BJ (cell line): ENCODE measurements at regions not wholly inside any gene's neighbourhood (a gene's known extent, or its start where the extent isn't known, plus 50 kb on each side); places are given as distances from the start of the nearest gene placed in this dataset.
A peak's percentile ranks its signal among the peaks of the same experiment; 100 is the strongest.

Experiments
- CTCF ChIA-PET: fragments of 350-600 bp; formaldehyde crosslinking; extraction: SDS; loops from one replicate; lab custom pipeline; 2021; ENCODE audit warnings: antibody characterized with exemption, inconsistent platforms; lab: Yijun Ruan, JAX
- POLR2A ChIA-PET: fragments of 300-600 bp; sonication (Branson Sonifier 250); formaldehyde crosslinking; extraction: SDS; loops from one replicate; lab custom pipeline; 2021; ENCODE audit warnings: antibody characterized with exemption; lab: Charles Lee
- DNase-seq: peaks from one replicate; pipeline ENCODE4 v3.0.0-alpha.2; 2011; ENCODE audit warnings: low read depth
- H3K27me3 ChIP-seq: 2 replicates; pipeline ENCODE4 v1.6.0; 2011; ENCODE audit warnings: low read length; ENCODE audit not compliant: control insufficient read depth, insufficient read depth
- H3K36me3 ChIP-seq: 2 replicates; pipeline ENCODE4 v1.5.1; 2011; ENCODE audit warnings: low read length; ENCODE audit not compliant: control insufficient read depth, insufficient read depth
- H3K4me3 ChIP-seq: 2 replicates; pipeline ENCODE4 v1.5.1; 2011; ENCODE audit warnings: low read depth, mild to moderate bottlenecking, control low read depth, low read length
- CTCF ChIP-seq: IDR thresholded peaks from 2 replicates; pipeline ENCODE4 v1.5.1; 2011; ENCODE audit warnings: low read depth, mild to moderate bottlenecking, control low read depth, inconsistent platforms, low read length, moderate library complexity; ENCODE audit not compliant: insufficient read depth

- no peak for TF ChIP-seq CTCF
- H3K27me3 ChIP-seq: no peaks in the 10 kb centered on the region
- CTCF ChIA-PET: no interaction called here
- POLR2A ChIA-PET: no interaction called here
- no peak overlapping the region for H3K4me3 ChIP-seq
- H3K36me3 ChIP-seq: no peaks in the 10 kb centered on the region
- DNase-seq: peak; percentile 25
Measured at GRCh38 chr4:125008676-125009075, 296.1 kb upstream of the ANKRD50 start.

- DNase-seq: no peak
- CTCF ChIA-PET: no interaction called here
- Histone ChIP-seq H3K36me3 (no peaks in the 10 kb centered on the region), H3K27me3 (no peaks in the 10 kb centered on the region), H3K4me3 (no peak overlapping the region)
- no peak for TF ChIP-seq CTCF
- POLR2A ChIA-PET: no interaction called here
Measured at GRCh38 chr4:125004676-125005075, 292.1 kb upstream of the ANKRD50 start.

- no peak for TF ChIP-seq CTCF
- no peaks in the 10 kb centered on the region for H3K36me3 ChIP-seq
- no peaks in the 10 kb centered on the region for H3K27me3 ChIP-seq
- ChIA-PET CTCF (no interaction called here), POLR2A (no interaction called here)
- DNase-seq: no peak
- no peak overlapping the region for H3K4me3 ChIP-seq
Measured at GRCh38 chr4:125003840-125004239, 291.3 kb upstream of the ANKRD50 start.

GRCh38 chr4:124997991-124998390, 285.5 kb upstream of the ANKRD50 start:
- ChIA-PET POLR2A (no interaction called here), CTCF (no interaction called here)
- no peak for TF ChIP-seq CTCF
- DNase-seq: no peak
- no peak overlapping the region for H3K4me3 ChIP-seq
- no peaks in the 10 kb centered on the region for H3K27me3 ChIP-seq
- H3K36me3 ChIP-seq: no peaks in the 10 kb centered on the region

GRCh38 chr4:124997124-124997523, 284.6 kb upstream of the ANKRD50 start:
- CTCF ChIA-PET: no interaction called here
- TF ChIP-seq CTCF: no peak

More at GRCh38 chr4:124997124-124997523, 284.6 kb upstream of the ANKRD50 start:
- POLR2A ChIA-PET: no interaction called here
- H3K27me3 ChIP-seq: no peaks in the 10 kb centered on the region
- H3K36me3 ChIP-seq: no peaks in the 10 kb centered on the region
- no peak overlapping the region for H3K4me3 ChIP-seq
- no peak for DNase-seq
